CD14-positive monocyte (primary cell): ENCODE measurements at regions not wholly inside any gene's neighbourhood (a gene's known extent, or its start where the extent isn't known, plus 50 kb on each side); places are given as distances from the start of the nearest gene placed in this dataset.

Experiments used
- DNase-seq, 3 donors: peaks; one replicate each; pipeline ENCODE4 v3.0.0-alpha.2; 2011 to 2022
- H2AFZ ChIP-seq: 2 replicates; pipeline ENCODE4 v1.6.0; 2012; ENCODE audit warnings: mild to moderate bottlenecking, low read depth, low read length, inconsistent platforms; ENCODE audit not compliant: insufficient read depth, poor library complexity, severe bottlenecking
- H3K27ac ChIP-seq, 2 donors: 1 replicate in 1 of 2; 2 replicates in 1 of 2; pipeline ENCODE4 v1.5.1; 2012 to 2013; ENCODE audit warnings: low read length in 2 of 2, control low read depth in 1 of 2, inconsistent platforms in 1 of 2, low read depth in 1 of 2, mild to moderate bottlenecking in 1 of 2
- H3K27me3 ChIP-seq, 2 donors: one replicate each; pipeline versions ENCODE4 v1.6.0 to v1.6.1; 2011 to 2013; ENCODE audit warnings: low read length in 2 of 2; ENCODE audit not compliant: control insufficient read depth in 2 of 2, insufficient read depth in 2 of 2
- H3K36me3 ChIP-seq, 2 donors: replicated peaks in 1 of 2; 1 replicate in 1 of 2; 2 replicates in 1 of 2; pipeline versions ENCODE4 v1.5.1 to v1.6.1; 2012 to 2013; ENCODE audit warnings: low read length in 2 of 2, control low read depth in 1 of 2, inconsistent platforms in 1 of 2, mild to moderate bottlenecking in 1 of 2; ENCODE audit not compliant: insufficient read depth in 2 of 2, control insufficient read depth in 1 of 2
- H3K4me1 ChIP-seq, 2 donors: 1 replicate in 1 of 2; 2 replicates in 1 of 2; pipeline versions ENCODE4 v1.5.1 to v1.6.1; 2012 to 2013; ENCODE audit warnings: low read length in 2 of 2, control low read depth in 1 of 2, inconsistent platforms in 1 of 2, mild to moderate bottlenecking in 1 of 2, moderate library complexity in 1 of 2; ENCODE audit not compliant: insufficient read depth in 2 of 2, control insufficient read depth in 1 of 2
- H3K4me2 ChIP-seq: replicated peaks from 2 replicates; pipeline ENCODE3; 2012; ENCODE audit warnings: low read length, moderate library complexity, mild to moderate bottlenecking; ENCODE audit not compliant: poor library complexity, severe bottlenecking; ENCODE audit errors: extremely low read depth
- H3K4me3 ChIP-seq, 3 experiments: fragments of 200-600 bp in 1 of 3; sonication (generic) in 1 of 3; replicated peaks in 1 of 3; 1 replicate in 2 of 3; 2 replicates in 1 of 3; pipeline ENCODE4 v1.5.1; 2011 to 2013; ENCODE audit warnings: low read length in 3 of 3, mild to moderate bottlenecking in 3 of 3, control low read depth in 2 of 3, low read depth in 2 of 3, inconsistent platforms in 1 of 3, moderate library complexity in 1 of 3
- H3K79me2 ChIP-seq: 2 replicates; pipeline ENCODE4 v1.6.0; 2012; ENCODE audit warnings: mild to moderate bottlenecking, control low read depth, inconsistent platforms, low read length, moderate library complexity; ENCODE audit not compliant: insufficient read depth
- H3K9ac ChIP-seq: 2 replicates; pipeline ENCODE4 v1.6.0; 2017; ENCODE audit warnings: low read length, mild to moderate bottlenecking; ENCODE audit not compliant: insufficient read depth, poor library complexity, severe bottlenecking
- H3K9me3 ChIP-seq, 2 donors: replicated peaks in 1 of 2; 1 replicate in 1 of 2; 2 replicates in 1 of 2; pipeline versions ENCODE4 v1.5.1 to v1.6.1; 2012 to 2013; ENCODE audit warnings: low read length in 2 of 2, control low read depth in 1 of 2; ENCODE audit not compliant: control insufficient read depth in 1 of 2, insufficient read depth in 1 of 2
- H4K20me1 ChIP-seq: 2 replicates; pipeline ENCODE4 v1.6.0; 2012; ENCODE audit warnings: mild to moderate bottlenecking, low read length, control low read depth, moderate library complexity; ENCODE audit not compliant: insufficient read depth
- H3K27ac Mint-ChIP-seq, 7 donors: one replicate each; pipeline ENCODE4 v1.8.0; 2020; ENCODE audit warnings: mild to moderate bottlenecking in 7 of 7, mixed read lengths in 7 of 7, moderate library complexity in 6 of 7, inconsistent platforms in 2 of 7
- H3K27me3 Mint-ChIP-seq, 3 donors: one replicate each; pipeline ENCODE4 v1.8.0; 2021 to 2022; ENCODE audit warnings: low read depth in 3 of 3, mild to moderate bottlenecking in 3 of 3, mixed read lengths in 3 of 3, moderate library complexity in 3 of 3, inconsistent platforms in 1 of 3
- H3K36me3 Mint-ChIP-seq, 2 donors: one replicate each; pipeline ENCODE4 v1.8.0; 2020; ENCODE audit warnings: mixed read lengths in 2 of 2, inconsistent platforms in 1 of 2, mild to moderate bottlenecking in 1 of 2
- H3K4me1 Mint-ChIP-seq: one replicate; pipeline ENCODE4 v1.8.0; 2020; ENCODE audit warnings: mild to moderate bottlenecking, mixed read lengths
- H3K4me3 Mint-ChIP-seq, 2 donors: one replicate each; pipeline ENCODE4 v1.8.0; 2020; ENCODE audit warnings: mild to moderate bottlenecking in 2 of 2, mixed read lengths in 2 of 2, moderate library complexity in 1 of 2
- H3K9me3 Mint-ChIP-seq, 7 donors: one replicate each; pipeline ENCODE4 v1.8.0; 2020 to 2022; ENCODE audit warnings: mixed read lengths in 7 of 7, mild to moderate bottlenecking in 6 of 7, moderate library complexity in 6 of 7, inconsistent platforms in 2 of 7
- CTCF ChIP-seq: fragments of 200-600 bp; IDR thresholded peaks from one replicate; pipeline ENCODE4 v1.8.0; 2022; ENCODE audit warnings: antibody characterized with exemption, mild to moderate bottlenecking
- WGBS: methylation state at CpG from one replicate; pipeline ENCODE4 v1.1.5; 2013; ENCODE audit warnings: missing lambda C conversion rate; ENCODE audit not compliant: insufficient coverage; 5-methylcytosine and 5-hydroxymethylcytosine counted together
- intact Hi-C, 2 donors: fragments of 100-400 bp; cut with micrococcal nuclease; formaldehyde crosslinking; loops; one replicate each; pipeline versions ENCODE4 v1.15.0 to v1.15.1; 2023

DNA sequence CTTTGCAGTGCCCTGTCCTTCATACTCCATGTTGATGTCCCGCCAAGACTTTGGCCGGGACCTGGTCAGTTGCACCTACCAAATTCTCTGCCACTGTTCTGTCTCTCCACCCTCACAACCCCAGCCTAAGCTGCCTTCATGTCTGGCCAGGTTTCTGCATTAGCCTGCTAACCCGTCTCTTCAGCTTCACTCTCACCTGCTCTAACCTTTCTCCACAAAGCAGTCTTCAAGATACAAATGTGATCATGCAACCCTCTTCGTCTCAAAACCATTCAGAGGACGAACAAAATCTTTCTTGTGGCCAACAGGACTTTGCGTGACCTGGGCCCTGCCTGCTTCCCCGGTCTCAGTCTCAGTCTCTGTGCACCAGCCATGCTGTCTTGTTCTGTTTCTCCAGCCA lies 148.2 kb downstream of the WSCD1 start:
- WGBS: 88% methylated on average over 7 of the region's 7 CpGs
- Histone ChIP-seq H4K20me1 (no peaks in the 10 kb centered on the region), H3K27ac (no peak overlapping the region), H3K27me3 (peaks cover 2 to 3% of the 10 kb centered on the region in 2 donors), H3K4me1 (peaks cover 0 to 2% of the 10 kb centered on the region in 2 donors), H3K79me2 (no peaks in the 10 kb centered on the region), H3K4me3 (no peak overlapping the region), H3K9me3 (peaks cover 3 to 9% of the 10 kb centered on the region in 2 donors), H3K9ac (no peak overlapping the region), H3K36me3 (no peaks in the 10 kb centered on the region), H2AFZ (no peak overlapping the region), H3K4me2 (no peak overlapping the region)
- peaks cover 3 to 20% (median 15%) of the 10 kb centered on the region in 7 donors for H3K9me3 Mint-ChIP-seq
- TF ChIP-seq CTCF: no peak
- no peak overlapping the region for H3K27ac Mint-ChIP-seq
- no peaks in the 10 kb centered on the region for H3K36me3 Mint-ChIP-seq
- peaks cover 2% of the 10 kb centered on the region for H3K4me1 Mint-ChIP-seq
- no peak overlapping the region for H3K4me3 Mint-ChIP-seq
- H3K27me3 Mint-ChIP-seq: peaks cover 12 to 21% (median 17%) of the 10 kb centered on the region in 3 donors
- no peak for DNase-seq
- intact Hi-C loops: no loop called here

- intact Hi-C loops: no loop called here
- Histone ChIP-seq H3K4me3 (no peak overlapping the region), H2AFZ (no peak overlapping the region), H3K4me1 (no peaks in the 10 kb centered on the region), H3K4me2 (no peak overlapping the region), H3K79me2 (no peaks in the 10 kb centered on the region), H3K9me3 (no peaks in the 10 kb centered on the region), H3K9ac (no peak overlapping the region), H3K27ac (no peak overlapping the region), H4K20me1 (no peaks in the 10 kb centered on the region), H3K36me3 (no peaks in the 10 kb centered on the region), H3K27me3 (no peaks in the 10 kb centered on the region)
- H3K27me3 Mint-ChIP-seq: peaks cover 8 to 18% (median 9%) of the 10 kb centered on the region in 3 donors
- H3K27ac Mint-ChIP-seq: peak overlapping the region in 1 of 7 donors; percentile 6
- H3K4me1 Mint-ChIP-seq: no peaks in the 10 kb centered on the region
- TF ChIP-seq CTCF: no peak
- H3K4me3 Mint-ChIP-seq: no peak overlapping the region
- H3K9me3 Mint-ChIP-seq: peaks cover 0 to 4% (median 1%) of the 10 kb centered on the region in 7 donors
- no peaks in the 10 kb centered on the region for H3K36me3 Mint-ChIP-seq
- no peak for DNase-seq
- WGBS: 88% methylated on average over 8 of the region's 13 CpGs
Observed at GRCh38 chr17:6215071-6216035, 145.2 kb downstream of the WSCD1 start.
